HG03139 (cell line): ENCODE measurements at regions not wholly inside any gene's neighbourhood (a gene's known extent, or its start where the extent isn't known, plus 50 kb on each side); places are given as distances from the start of the nearest gene placed in this dataset.
A peak's percentile ranks its signal among the peaks of the same experiment; 100 is the strongest.
"Not testable (repeated sequence)": the region's sequence is repeated elsewhere in the genome, so short reads cannot be mapped to it uniquely, and the experiment has no call there.

Source experiments
- ATAC-seq: cut with Tn5 transposase; IDR thresholded peaks from one replicate; pipeline ENCODE4 v1.9.1; 2021; ENCODE audit not compliant: unreplicated experiment

DNA sequence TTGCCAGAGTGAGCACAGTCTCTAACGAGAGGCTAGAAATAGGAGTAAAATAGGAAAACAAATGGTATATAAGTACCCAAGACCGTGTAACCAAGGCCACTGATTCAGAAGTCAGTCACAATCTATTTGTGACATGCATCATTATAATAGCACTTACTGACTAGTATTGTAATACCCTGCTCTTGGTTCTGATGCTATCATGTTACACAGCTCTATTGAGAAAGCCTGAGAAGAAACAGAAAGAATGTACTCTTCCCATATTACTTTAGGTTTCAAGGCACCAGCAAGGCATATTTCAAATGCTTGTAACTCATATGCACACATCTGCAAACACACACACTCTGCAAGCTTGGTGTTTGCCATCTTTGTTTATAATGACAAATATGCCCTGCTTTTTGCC, 746.4 kb downstream of the SLC4A3 start:
- no peak for ATAC-seq

DNA sequence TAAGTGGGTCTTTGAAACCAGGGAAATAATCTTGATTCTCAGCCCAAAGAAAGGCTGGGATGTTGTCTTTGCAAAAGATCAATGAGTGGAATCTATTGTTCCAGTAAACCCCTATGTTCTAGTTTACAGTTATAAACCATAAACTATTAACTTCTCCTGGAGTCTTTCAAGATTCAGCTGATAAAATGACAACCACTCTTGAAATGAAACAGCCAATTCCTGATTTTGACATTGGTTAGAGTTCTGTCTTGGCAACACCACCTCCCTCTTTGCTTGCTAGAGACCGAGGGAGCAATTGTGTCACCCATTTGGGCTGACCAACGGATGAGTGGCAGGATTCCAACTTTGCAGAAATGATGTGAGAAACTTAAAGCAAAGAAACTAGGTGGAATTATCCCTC, 746.9 kb downstream of the SLC4A3 start:
- ATAC-seq = no peak

DNA sequence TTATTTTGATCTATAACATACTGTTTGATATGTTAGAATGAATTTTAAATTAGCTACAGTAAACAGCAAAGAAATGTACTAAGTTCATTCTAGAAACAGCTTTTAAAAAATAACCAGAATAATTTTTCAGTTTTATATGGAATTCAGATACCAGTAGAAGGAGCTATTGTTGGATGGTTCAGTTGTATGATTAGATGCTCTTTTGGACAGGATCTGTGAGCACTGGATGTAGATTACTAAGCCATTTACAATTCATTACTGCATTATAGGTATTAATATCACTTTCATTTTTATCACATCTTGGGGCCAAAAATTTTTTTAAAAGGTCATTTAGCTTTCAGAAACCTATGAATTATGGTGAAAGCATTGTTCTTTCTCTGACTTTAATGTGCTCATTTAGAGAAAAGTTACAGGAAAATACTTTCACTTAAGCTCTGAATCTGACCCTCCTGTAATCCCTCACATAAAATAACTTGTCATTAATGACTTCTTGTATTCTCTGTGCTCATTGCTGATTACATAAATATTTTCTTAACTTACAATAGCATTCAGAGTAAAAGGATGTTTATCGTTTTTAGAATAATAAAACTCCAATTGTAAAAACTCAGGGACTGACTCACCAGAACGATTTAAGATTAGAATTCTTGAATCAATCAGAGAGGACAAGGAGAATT, 750.2 kb downstream of the SLC4A3 start:
- no peak for ATAC-seq

DNA sequence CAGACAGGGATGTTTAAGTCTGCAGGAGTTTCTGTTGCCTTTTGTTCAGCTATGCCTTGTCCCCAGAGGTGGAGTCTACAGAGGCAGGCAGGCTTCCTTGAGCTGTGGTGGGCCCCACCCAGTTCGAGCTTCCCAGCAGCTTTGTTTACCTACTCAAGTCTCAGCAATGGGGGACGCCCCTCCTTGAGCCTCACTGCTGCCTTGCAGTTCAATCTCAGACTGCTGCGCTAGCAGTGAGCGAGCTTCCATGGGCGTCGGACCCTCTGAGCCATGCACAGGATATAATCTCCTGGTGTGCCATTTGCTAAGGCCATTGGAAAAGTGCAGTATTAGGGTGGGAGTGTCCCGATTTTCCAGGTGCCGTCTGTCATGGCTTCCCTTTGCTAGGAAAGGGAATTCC, 760.3 kb downstream of the SLC4A3 start:
- not testable (repeated sequence) for ATAC-seq

DNA sequence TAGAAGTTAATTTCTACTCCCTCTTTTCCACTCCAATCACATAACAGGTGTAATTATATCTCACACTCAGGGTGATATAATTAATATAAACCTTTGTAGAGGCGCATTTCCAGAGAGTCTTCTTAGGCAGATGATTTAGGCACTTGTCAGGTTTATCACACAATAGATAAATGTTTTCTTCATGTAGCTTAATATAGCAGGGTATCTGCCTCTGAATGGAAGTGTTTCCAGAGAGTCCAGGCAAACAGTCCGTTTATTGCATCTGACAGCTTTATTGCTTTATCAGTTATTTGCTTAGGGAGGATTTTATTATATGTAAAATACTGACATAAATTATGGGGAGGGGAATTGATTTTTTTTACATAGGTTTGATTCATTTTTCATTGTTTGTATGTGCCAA, 766.3 kb downstream of the SLC4A3 start:
- ATAC-seq = no peak

DNA sequence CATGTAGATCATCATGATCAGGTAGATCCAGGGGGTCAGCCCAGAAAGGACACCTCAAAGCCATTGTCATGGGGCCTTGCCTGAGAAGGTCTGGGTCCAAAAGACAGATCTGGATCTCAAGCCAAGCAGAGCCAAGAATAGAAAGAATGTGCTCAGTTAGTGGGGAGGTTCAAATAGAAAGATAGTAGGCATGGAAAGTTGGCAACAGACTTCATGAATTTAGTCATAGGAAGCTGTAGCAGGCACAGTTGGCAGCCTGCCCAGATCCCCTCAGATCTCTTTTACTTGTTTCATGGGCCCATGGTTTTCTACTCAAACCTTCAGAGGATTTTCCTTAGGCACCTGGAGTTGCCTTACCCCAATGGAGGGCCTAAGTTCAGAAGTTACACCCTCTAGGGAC, 767.0 kb downstream of the SLC4A3 start:
- no peak for ATAC-seq

DNA sequence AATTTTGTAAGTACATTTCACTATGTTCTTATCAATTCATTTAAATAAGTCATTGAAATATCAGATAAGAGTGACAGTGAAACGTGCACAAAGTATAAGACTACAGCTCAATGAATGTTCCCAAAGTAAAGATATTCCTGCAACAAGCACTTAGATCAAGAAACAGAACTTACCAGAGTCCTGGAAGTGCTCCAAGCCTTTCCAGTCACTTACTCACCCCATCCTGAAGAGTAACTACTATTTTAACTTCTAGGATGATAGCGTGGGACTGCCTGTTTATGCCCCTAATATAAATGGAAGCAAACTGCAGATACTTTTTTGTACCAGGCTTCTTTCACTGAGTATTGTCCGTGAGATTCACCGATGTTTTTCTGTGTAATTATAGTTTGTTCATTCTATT, 768.9 kb downstream of the SLC4A3 start:
- no peak for ATAC-seq

DNA sequence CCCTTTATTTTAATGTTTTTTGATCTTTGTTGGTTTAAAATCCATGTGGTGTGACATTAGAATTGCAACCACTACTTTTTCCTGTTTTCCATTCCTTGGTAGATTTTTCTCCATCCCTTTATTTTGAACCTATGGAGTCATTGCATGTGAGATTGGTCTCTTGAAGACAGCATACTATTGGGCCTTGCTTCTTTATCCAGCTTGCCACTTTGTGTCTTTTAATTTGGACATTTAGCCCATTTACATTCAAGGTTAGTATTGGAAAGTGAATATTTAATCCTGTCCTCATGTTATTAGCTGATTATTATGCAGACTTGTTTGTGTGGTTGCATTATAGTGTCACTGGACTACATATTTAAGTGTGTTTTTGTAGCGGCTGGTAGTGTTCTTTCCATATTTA, 782.9 kb downstream of the SLC4A3 start:
- ATAC-seq = no peak

DNA sequence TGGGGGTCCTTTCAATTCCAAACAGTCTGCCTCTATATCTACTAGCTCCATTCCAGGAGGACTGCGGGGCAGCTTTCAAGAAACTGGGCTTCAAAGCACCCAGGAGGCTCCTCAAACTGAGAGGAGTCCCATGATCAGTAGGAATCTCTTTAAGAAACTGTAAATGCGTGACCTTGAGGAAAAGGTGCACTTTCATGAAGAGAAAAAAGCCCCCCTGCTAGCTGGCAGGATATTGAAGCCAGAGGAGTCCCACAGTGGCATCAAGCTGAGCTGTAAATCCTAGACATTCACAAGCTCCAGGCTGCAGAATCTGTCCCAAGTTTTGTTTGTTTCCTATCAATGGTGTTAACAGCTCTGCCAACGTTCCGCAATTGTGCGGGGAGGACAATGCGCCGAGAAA, 790.1 kb downstream of the SLC4A3 start:
- no peak for ATAC-seq

DNA sequence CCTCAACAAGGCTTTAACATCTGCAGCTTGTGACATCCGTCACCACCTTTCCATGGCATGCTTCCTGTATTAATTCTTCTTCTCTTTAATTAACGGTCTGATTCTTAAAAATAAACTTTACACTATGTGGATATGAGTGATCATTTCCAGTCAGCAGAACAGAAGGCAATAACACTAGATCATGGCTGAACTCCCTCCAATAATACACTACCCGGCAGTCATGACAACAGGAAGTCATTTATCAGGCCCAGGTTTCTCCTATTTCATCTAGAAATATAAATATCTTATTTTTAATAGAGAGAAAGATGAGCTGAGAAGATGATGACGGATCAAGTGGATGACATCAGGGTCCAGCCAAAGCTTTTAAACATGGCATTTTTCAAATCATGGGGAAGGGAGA, 792.2 kb downstream of the SLC4A3 start:
- ATAC-seq = no peak

DNA sequence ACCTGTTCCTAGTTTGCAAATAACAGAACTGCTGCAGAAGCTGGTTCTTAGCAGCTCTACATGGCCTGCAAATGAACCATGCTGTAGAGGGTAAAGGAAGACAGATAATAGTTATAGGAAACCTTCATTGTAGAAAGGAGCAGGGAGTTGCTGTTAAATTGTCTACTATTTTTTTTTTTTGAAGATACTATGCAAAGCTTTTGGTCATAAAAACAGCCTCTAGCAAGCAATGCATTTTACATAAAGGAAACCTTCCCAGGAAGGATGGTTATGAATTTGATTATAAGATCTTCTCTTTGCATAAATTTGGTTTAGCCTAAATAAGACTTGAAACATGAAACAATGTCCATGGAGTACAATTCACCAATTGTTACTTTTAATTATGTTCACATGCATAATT, 793.4 kb downstream of the SLC4A3 start:
- no peak for ATAC-seq

DNA sequence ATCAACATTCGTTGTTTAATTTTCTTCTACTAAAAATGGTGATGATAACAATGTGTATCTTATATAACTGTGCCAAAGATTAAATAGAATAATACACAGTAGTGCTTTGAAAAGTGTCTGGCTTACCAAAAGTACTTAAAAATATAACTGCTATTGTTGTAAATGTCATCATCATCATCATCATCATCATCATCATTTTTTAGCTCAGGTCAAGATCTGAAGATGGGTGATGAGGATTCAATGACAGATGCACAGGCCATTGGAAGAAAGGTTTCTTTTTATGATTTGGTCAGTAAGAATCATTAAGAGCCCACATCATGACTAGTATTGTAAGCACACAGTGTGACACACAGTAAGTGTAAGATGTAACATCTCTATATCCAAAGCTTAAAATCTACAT, 795.2 kb downstream of the SLC4A3 start:
- ATAC-seq = no peak

DNA sequence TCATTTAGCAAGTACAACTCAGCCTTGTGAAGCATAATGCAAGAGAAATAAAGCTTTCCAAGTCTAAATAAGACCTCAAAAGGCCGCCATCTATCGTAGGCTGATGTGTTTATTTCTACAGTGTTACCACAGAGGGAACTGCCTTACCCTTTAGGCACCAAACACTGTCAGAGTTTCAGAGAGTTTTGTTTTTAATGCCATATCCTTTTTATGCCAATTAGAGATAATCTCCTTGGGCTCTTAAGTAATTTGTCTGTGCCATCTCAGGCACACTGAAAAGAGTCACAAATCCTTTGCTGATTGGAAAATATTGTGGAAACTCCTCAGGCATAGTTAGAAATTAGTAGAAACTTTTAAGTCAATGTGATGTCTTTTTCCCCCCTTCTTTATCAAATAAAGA, 797.1 kb downstream of the SLC4A3 start:
- ATAC-seq = no peak

DNA sequence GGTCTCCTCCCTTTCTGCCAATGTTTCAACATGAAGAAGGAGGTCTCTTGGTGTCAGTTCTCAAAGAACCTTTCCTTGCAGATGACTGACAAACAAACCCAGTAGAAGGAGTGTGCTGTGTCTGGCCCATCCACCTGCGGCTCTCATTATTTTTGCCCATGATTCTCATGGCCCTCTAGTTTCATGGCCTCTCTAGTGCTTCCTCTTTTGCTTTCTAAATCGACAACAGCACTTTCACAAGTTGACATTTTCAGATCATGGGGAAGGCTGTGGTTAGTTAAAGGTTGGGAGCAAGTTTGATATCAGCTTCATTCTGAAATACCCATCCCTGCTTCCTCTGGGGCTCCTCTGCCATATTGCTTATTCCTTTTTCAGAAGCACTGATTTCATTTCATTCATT, 805.2 kb downstream of the SLC4A3 start:
- ATAC-seq = peak; percentile 50

DNA sequence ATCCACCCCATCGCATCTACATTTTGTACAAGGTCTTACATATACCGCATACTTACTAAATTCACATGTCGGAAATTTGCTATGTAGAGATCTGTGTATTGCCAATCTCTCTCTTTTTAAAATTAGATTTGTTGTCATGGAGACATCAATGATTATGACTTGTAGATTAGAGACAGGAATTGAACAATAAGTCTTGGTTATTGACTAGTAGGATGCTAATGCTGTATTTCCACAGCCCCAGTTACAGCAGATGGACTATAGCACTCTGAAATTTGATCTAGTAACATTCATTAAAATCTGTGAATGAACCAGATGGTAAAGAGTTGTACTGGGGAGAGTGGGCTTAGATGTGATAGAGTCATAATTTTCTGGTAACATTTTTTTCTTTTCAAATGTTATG, 805.7 kb downstream of the SLC4A3 start:
- no peak for ATAC-seq

DNA sequence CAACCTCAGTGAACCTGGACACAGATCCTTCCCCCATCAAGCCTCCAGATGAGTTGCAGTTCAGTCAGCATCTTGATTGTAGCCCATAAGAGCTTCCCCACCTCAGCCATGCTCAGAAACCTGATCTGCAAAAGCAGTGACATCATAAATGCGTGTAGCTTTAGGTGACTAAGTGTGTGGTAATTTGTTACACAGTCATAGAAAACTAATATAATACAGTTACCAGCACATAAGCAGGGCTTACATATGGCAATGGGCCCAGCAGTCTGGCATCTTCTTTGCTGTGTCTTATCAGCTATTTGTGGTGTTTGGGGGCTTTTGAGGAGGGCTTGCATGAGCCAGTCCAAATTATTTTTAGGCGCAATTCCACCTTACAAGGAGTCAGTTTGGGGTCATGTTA, 807.0 kb downstream of the SLC4A3 start:
- no peak for ATAC-seq

DNA sequence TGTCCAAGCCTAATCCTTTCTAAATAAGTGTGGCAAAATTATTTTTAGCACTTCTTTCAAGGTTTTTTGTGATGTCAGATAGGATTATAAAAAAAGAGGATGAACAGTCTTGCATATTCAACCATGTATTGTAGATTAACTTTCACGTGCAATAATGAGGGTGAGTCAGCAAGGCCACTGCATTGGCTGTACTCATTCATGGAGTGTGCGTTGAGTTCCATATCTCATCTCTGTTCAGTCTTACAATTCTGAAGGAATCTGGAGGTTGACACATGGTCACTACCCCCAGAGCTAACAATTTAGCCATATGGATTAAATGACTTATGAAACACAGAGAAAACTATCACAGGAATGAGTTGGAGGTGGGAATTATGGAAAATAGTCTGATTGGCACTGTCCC, 810.5 kb downstream of the SLC4A3 start:
- no peak for ATAC-seq

DNA sequence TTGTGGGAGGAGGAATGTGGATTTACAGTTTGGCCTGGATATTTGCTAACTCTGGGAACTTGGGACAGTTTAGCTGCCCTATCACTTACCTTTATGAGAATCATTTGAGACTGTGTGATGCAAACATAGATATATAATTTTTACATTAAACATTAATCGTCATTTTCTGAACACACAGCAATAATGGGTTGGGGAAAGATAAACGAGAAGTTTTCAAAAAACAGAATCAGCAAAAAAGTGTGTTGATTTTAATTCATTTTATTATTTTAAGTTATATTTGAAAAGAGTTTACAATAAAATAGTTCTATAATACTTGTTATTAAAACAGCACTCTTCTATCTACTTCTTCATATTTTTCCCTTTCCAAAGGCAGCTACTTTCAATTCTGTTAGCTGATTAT, 813.3 kb downstream of the SLC4A3 start:
- no peak for ATAC-seq

DNA sequence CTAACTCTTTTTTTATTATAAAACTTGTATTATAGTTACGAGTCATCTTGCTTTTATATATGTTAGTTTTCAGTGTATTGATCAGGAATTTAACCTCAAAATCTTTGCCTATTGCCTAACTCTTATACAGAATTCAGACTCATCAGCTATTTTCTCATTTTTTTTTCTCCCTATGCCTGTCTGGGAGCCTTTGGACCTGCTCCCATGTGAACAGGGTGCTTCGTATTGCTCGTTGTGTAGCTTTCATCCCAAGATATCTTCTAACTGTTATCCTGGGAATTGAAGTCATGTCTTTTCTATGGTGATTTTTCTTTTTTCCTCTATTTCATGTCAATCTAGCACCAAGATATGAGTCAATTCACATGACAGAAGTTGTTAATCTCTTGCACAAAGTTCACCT, 814.0 kb downstream of the SLC4A3 start:
- no peak for ATAC-seq

DNA sequence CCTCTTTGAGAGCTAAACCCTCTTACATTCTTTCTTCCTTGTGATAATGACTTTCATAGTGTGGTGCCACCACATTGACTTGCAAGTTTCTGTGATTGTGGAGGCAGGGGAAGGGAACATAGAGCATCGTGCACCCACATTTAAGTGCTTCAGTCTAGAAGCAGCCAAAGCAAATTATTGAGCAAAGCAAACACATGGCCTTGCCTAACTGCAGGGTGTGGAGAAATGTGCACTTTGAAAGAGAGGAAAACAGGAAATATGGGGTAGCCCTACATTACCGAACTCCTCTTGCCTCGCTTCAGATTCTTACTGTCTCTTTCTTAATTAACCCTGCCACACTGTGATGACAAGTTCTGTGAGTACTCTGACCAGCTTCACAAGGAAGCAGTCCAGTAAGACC, 814.6 kb downstream of the SLC4A3 start:
- no peak for ATAC-seq

DNA sequence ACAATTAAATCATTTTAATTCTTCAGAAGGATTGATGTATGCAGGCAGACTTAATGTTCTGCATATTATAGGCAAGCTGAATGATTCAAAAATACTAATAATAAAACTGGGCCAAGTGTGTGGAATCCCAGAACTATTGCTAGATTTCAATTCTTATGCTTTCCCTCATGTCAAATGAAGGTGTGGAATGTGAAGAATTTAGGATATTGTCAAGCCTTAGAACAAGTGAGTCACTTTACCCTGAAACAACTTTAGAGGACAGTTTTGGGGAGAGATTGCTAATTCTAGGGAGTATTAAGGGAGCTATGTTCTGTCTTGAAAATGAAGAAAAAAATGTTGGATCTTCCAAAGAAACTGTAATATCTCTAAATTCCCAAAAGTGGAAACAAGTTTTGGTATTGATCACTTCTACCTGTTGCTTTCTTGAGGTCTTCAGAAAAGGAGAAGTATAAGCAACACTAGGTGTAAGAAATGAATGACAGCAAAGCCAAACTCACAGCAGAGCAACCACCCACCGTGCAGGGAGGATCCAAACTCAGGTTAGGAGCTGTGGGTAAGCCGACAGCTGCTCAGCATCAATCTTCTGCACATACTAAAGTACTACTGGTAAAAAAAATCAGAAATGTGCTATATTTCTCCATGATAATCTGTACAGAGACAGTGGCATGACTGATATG, 818.1 kb downstream of the SLC4A3 start:
- ATAC-seq = no peak

DNA sequence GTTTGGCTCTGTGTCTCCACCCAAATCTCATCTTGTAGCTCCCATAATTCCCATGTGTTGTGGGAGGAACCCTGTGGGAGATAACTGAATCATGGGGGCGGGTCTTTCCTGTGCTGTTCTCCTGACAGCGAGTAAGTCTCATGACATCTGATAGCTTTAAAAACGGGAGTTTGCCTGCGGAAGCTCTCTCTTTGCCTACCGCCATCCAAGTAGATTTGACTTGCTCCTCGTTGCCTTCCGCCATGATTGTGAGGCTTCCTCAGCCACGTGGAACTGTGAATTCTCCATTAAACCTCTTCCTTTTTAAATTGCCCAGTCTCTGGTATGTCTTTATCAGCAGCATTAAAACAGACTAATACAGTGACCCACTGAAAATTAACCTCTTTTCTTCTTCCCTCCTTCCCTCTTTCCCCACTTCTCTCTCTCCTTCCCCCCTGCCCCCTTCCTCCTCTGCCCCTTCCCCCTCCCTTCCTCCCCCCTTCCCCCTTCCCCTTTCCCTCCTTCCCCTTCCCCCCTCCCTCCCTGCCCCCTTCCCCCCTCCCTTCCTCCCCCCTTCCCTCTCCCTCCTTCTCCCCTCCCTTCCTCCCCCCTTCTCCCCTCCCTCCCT, 818.8 kb downstream of the SLC4A3 start:
- ATAC-seq = no peak

DNA sequence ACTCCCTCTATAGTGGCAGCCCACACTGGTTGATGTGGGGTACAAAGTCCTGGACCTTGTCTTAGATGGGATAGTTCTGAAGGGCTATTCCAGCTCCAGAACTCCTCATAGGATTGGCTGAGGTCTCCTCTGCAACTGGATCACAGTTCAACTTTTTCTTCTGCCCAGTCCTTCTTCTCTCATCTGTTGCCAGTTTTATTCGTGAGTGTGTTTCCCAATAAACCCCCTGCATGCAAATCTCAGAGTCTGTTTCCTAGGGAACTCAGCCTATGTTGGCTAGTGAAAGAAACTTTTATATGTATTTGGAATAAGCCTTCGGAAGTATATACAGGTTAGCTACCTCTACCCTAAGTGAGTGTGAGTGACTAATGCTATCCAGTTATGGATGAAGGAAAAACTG, 823.4 kb downstream of the SLC4A3 start:
- ATAC-seq = no peak
